Body of pancreas (tissue), 4 donors: ENCODE measurements at regions not wholly inside any gene's neighbourhood (a gene's known extent, or its start where the extent isn't known, plus 50 kb on each side); places are given as distances from the start of the nearest gene placed in this dataset.

Source experiments
- CTCF ChIP-seq, 7 experiments: fragments of 450-650 bp in 4 of 7; fragments of 200-600 bp in 3 of 7; sonication (generic) in 3 of 7; IDR thresholded peaks; one replicate each; pipeline ENCODE4 v1.5.1; 2016 to 2019; ENCODE audit warnings: antibody characterized with exemption in 7 of 7
- POLR2A ChIP-seq, 3 donors: fragments of 450-650 bp; IDR thresholded peaks; one replicate each; pipeline ENCODE4 v1.6.1; 2016; ENCODE audit warnings: antibody characterized with exemption in 3 of 3, mild to moderate bottlenecking in 2 of 3

- TF ChIP-seq CTCF (IDR thresholded peaks at IDR 0.05) (no peak), POLR2A (IDR thresholded peaks at IDR 0.05) (no peak)
Measured at GRCh38 chr14:98210045-98210672, 1061.8 kb downstream of the BCL11B start.
